ENCODE measurements at regions not wholly inside any gene's neighbourhood (a gene's known extent, or its start where the extent isn't known, plus 50 kb on each side); places are given as distances from the start of the nearest gene placed in this dataset.
A peak's percentile ranks its signal among the peaks of the same experiment; 100 is the strongest.

- Histone ChIP-seq H3K4me3 (no peak overlapping the region), H3K27ac (peak overlapping the region in 2 of 12 donors; percentile 50), H3K4me1 (peaks cover 4 to 41% (median 29%) of the 10 kb centered on the region in 12 donors), H3K9me3 (no peaks in the 10 kb centered on the region), H3K36me3 (peaks cover 0 to 68% (median 49%) of the 10 kb centered on the region in 9 donors), H3K27me3 (no peaks in the 10 kb centered on the region)
- 80 to 87% (median 83%) methylated on average over 29 of the region's 29 CpGs for WGBS, 4 donors
- TF ChIP-seq CTCF (IDR thresholded peaks at IDR 0.05) = no peak
- no peak for TF ChIP-seq POLR2A (IDR thresholded peaks at IDR 0.05)
- intact Hi-C loops (cut with DNase I) = loop anchor here in 2 of 10 donors (5.0 to 10.0 kb wide), 2 partner anchors 61 to 388 kb away; no protein-coding TSS in a partner anchor
- DNase-seq (peak in 1 of 5 donors; percentile 62), ATAC-seq (peak in 2 of 4 donors; percentile 14 to 15)
These were observed 124.5 kb downstream of the NCOR2 start for GRCh38 chr12:124442772-124443445.

GRCh38 chr12:124442281-124442680 lies 125.1 kb downstream of the NCOR2 start:
- Histone ChIP-seq H3K36me3 (peaks cover 0 to 69% (median 49%) of the 10 kb centered on the region in 9 donors), H3K9me3 (no peaks in the 10 kb centered on the region), H3K27ac (peak overlapping the region in 6 of 12 donors; percentile 36 to 79 (median 52)), H3K27me3 (no peaks in the 10 kb centered on the region), H3K4me3 (no peak overlapping the region), H3K4me1 (peaks cover 4 to 45% (median 34%) of the 10 kb centered on the region in 12 donors)
- DNase-seq (no peak), ATAC-seq (no peak)
- no peak for TF ChIP-seq CTCF (IDR thresholded peaks at IDR 0.05)
- no peak for TF ChIP-seq POLR2A (IDR thresholded peaks at IDR 0.05)
- WGBS, 4 donors = 85 to 89% (median 87%) methylated on average over 6 of the region's 6 CpGs
- intact Hi-C loops (cut with DNase I) = loop anchor here in 2 of 10 donors (5.0 to 10.0 kb wide), 2 partner anchors 60 to 387 kb away; no protein-coding TSS in a partner anchor

- peaks cover 4 to 52% (median 36%) of the 10 kb centered on the region in 12 donors for H3K4me1 ChIP-seq
- TF ChIP-seq CTCF (IDR thresholded peaks at IDR 0.05) (no peak), POLR2A (IDR thresholded peaks at IDR 0.05) (no peak)
- no peaks in the 10 kb centered on the region for H3K9me3 ChIP-seq
- peak overlapping the region in 10 of 12 donors; percentile 11 to 79 (median 47) for H3K27ac ChIP-seq
- no peak for DNase-seq
- peaks cover 0 to 75% (median 49%) of the 10 kb centered on the region in 9 donors for H3K36me3 ChIP-seq
- intact Hi-C loops (cut with DNase I) = loop anchor here in 2 of 10 donors (5.0 to 10.0 kb wide), 2 partner anchors 59 to 387 kb away; no protein-coding TSS in a partner anchor
- no peaks in the 10 kb centered on the region for H3K27me3 ChIP-seq
- ATAC-seq = peak in 1 of 4 donors; percentile 32
- H3K4me3 ChIP-seq = no peak overlapping the region
- WGBS, 4 donors = 65 to 74% (median 70%) methylated on average over 18 of the region's 18 CpGs
These were observed 125.8 kb downstream of the NCOR2 start for GRCh38 chr12:124441443-124442194.
